LNCAP (cell line): ENCODE measurements at regions not wholly inside any gene's neighbourhood (a gene's known extent, or its start where the extent isn't known, plus 50 kb on each side); places are given as distances from the start of the nearest gene placed in this dataset.

Source experiments
- CTCF ChIP-seq: fragments of 450-650 bp; IDR thresholded peaks from 2 replicates; pipeline ENCODE4 v1.5.1; 2017; ENCODE audit warnings: mild to moderate bottlenecking

- no peak for TF ChIP-seq CTCF
These were observed 370.2 kb upstream of the LYPLAL1 start for GRCh38 chr1:218803351-218803997.

GRCh38 chr1:218804014-218804785 is 369.5 kb upstream of the LYPLAL1 start:
- TF ChIP-seq CTCF: no peak

GRCh38 chr1:218809061-218809460 is 364.6 kb upstream of the LYPLAL1 start:
- TF ChIP-seq CTCF: no peak

GRCh38 chr1:218809625-218810024 is 364.1 kb upstream of the LYPLAL1 start:
- no peak for TF ChIP-seq CTCF

GRCh38 chr1:218810306-218810705 is 363.4 kb upstream of the LYPLAL1 start:
- no peak for TF ChIP-seq CTCF

- TF ChIP-seq CTCF: no peak
These were observed 362.2 kb upstream of the LYPLAL1 start for GRCh38 chr1:218811497-218811896.

GRCh38 chr1:218812360-218812759 is 361.3 kb upstream of the LYPLAL1 start:
- no peak for TF ChIP-seq CTCF
